WTC11 (cell line): ENCODE measurements at regions not wholly inside any gene's neighbourhood (a gene's known extent, or its start where the extent isn't known, plus 50 kb on each side); places are given as distances from the start of the nearest gene placed in this dataset.

ENCODE experiments used
- ATAC-seq: fragments of 200-7000 bp; cut with Tn5 transposase; 2 replicates; pipeline ENCODE4 v1.10.0; 2021; ENCODE audit warnings: mild to moderate bottlenecking, moderate library complexity
- CTCF ChIA-PET: fragments of 300-600 bp; sonication (Branson Sonifier 250); formaldehyde crosslinking; loops from one replicate; lab custom pipeline; 2021; ENCODE audit warnings: antibody characterized with exemption; lab: Charles Lee
- POLR2A ChIA-PET: fragments of 350-600 bp; sonication (Branson Sonifier 250); formaldehyde crosslinking; loops from one replicate; lab custom pipeline; 2021; ENCODE audit warnings: antibody characterized with exemption; lab: Charles Lee
- DNase-seq: peaks from one replicate; pipeline ENCODE4 v3.0.0; 2021; ENCODE audit warnings: low spot score
- H3K27ac Mint-ChIP-seq: 2 replicates; pipeline ENCODE4 v1.8.0; 2021; ENCODE audit warnings: mixed read lengths
- H3K27me3 Mint-ChIP-seq: 2 replicates; pipeline ENCODE4 v1.8.0; 2021; ENCODE audit warnings: low read depth, mild to moderate bottlenecking, moderate library complexity, mixed read lengths
- H3K36me3 Mint-ChIP-seq: 2 replicates; pipeline ENCODE4 v1.8.0; 2021; ENCODE audit warnings: mixed read lengths
- H3K4me1 Mint-ChIP-seq: 2 replicates; pipeline ENCODE4 v1.8.0; 2022; ENCODE audit warnings: mixed read lengths
- H3K4me3 Mint-ChIP-seq: 2 replicates; pipeline ENCODE4 v1.8.0; 2021; ENCODE audit warnings: mild to moderate bottlenecking, moderate library complexity, mixed read lengths
- H3K9me3 Mint-ChIP-seq: 2 replicates; pipeline ENCODE4 v1.8.0; 2021; ENCODE audit warnings: mixed read lengths
- AR ChIP-seq: fragments of 250-450 bp; sonication (Bioruptor Pico); IDR thresholded peaks from 2 replicates; pipeline ENCODE4 v1.9.0; 2021; ENCODE audit warnings: mild to moderate bottlenecking
- ATF3 ChIP-seq: sonication (generic); formaldehyde crosslinking; conservative IDR thresholded peaks from 2 replicates; pipeline ENCODE4 v1.8.1; 2022; ENCODE audit warnings: mild to moderate bottlenecking, missing genetic modification reagents
- CBFB ChIP-seq: sonication (generic); formaldehyde crosslinking; IDR thresholded peaks from 2 replicates; pipeline ENCODE4 v1.8.1; 2022; ENCODE audit warnings: mild to moderate bottlenecking, low read depth, missing genetic modification reagents
- GTF2I ChIP-seq: fragments of 250-450 bp; sonication (Bioruptor Pico); conservative IDR thresholded peaks from 2 replicates; pipeline ENCODE4 v1.4.0; 2021; ENCODE audit warnings: mild to moderate bottlenecking
- HMGA2 ChIP-seq: fragments of 250-450 bp; sonication (Bioruptor Pico); IDR thresholded peaks from 2 replicates; pipeline ENCODE4 v1.4.0; 2021; ENCODE audit warnings: mild to moderate bottlenecking, moderate library complexity
- NR2C2 ChIP-seq: sonication (generic); formaldehyde crosslinking; IDR thresholded peaks from 2 replicates; pipeline ENCODE4 v1.8.0; 2022; ENCODE audit warnings: mild to moderate bottlenecking, missing genetic modification reagents
- NR3C1 ChIP-seq: sonication (generic); formaldehyde crosslinking; conservative IDR thresholded peaks from 2 replicates; pipeline ENCODE4 v1.8.1; 2023; ENCODE audit warnings: low read depth, mild to moderate bottlenecking, missing genetic modification reagents
- PRRX2 ChIP-seq: fragments of 250-450 bp; sonication (Bioruptor Pico); IDR thresholded peaks from 2 replicates; pipeline ENCODE4 v1.8.0; 2021; ENCODE audit warnings: mild to moderate bottlenecking
- SP1 ChIP-seq: sonication (generic); formaldehyde crosslinking; conservative IDR thresholded peaks from 2 replicates; pipeline ENCODE4 v1.8.1; 2022; ENCODE audit warnings: missing genetic modification reagents
- ZBTB21 ChIP-seq: sonication (generic); formaldehyde crosslinking; IDR thresholded peaks from 2 replicates; pipeline ENCODE4 v1.8.1; 2023; ENCODE audit warnings: mild to moderate bottlenecking, missing genetic modification reagents, borderline replicate concordance
- ZBTB43 ChIP-seq: sonication (generic); formaldehyde crosslinking; IDR thresholded peaks from 2 replicates; pipeline ENCODE4 v1.8.1; 2023; ENCODE audit warnings: mild to moderate bottlenecking, missing genetic modification reagents
- ZNF121 ChIP-seq: sonication (generic); formaldehyde crosslinking; IDR thresholded peaks from 2 replicates; pipeline ENCODE4 v1.8.0; 2023; ENCODE audit warnings: missing genetic modification reagents
- ZNF219 ChIP-seq: sonication (generic); formaldehyde crosslinking; IDR thresholded peaks from 2 replicates; pipeline ENCODE4 v1.8.0; 2023; ENCODE audit warnings: missing genetic modification reagents, mild to moderate bottlenecking, borderline replicate concordance
- ZNF263 ChIP-seq: sonication (generic); formaldehyde crosslinking; IDR thresholded peaks from 2 replicates; pipeline ENCODE4 v1.8.1; 2022; ENCODE audit warnings: low read depth, mild to moderate bottlenecking, moderate library complexity, missing genetic modification reagents
- TF ChIP-seq, protein P1 (sequence below): sonication (generic); formaldehyde crosslinking; IDR thresholded peaks from 2 replicates; pipeline ENCODE4 v1.8.1; 2023; ENCODE audit warnings: mild to moderate bottlenecking, moderate library complexity, missing genetic modification reagents
- TF ChIP-seq, protein P2 (sequence below): fragments of 250-450 bp; sonication (Bioruptor Pico); IDR thresholded peaks from 2 replicates; pipeline ENCODE4 v1.9.0; 2021; ENCODE audit warnings: mild to moderate bottlenecking

DNA sequence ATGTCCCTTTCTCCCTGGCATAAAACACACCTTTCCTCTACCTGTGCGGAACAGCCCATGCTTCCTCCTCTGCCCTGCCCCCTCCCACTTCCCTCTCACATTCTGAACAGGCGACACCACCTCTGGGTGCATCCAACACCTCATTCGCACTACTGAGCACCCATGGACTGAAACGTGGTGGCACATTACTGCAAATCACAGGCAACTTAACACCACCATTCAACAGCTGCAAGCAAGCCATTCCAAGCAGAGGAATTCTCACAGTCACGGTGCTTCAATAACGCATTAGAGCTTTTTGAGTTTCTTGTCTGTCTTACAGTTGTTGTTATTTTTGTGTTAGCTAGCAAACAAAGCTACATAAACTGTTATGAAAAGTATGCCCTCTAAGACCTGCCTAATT, 298.2 kb upstream of the TAS2R1 start:
- Mint-ChIP-seq H3K9me3 (peaks cover 26% of the 10 kb centered on the region), H3K4me3 (no peak overlapping the region), H3K27ac (no peak overlapping the region), H3K4me1 (peaks cover 27% of the 10 kb centered on the region), H3K27me3 (peaks cover 15% of the 10 kb centered on the region), H3K36me3 (peaks cover 23% of the 10 kb centered on the region)
- ChIA-PET CTCF (no interaction called here), POLR2A (no interaction called here)
- no peak for TF ChIP-seq SP1
- no peak for DNase-seq
- ATAC-seq = no peak

- POLR2A ChIA-PET = no interaction called here
- CTCF ChIA-PET = no interaction called here
- peaks cover 15% of the 10 kb centered on the region for H3K27me3 Mint-ChIP-seq
- DNase-seq = no peak
- H3K4me3 Mint-ChIP-seq = no peak overlapping the region
- H3K36me3 Mint-ChIP-seq = peaks cover 25% of the 10 kb centered on the region
- peaks cover 26% of the 10 kb centered on the region for H3K9me3 Mint-ChIP-seq
- no peak for TF ChIP-seq HMGA2
- TF ChIP-seq ZNF263 (CRISPR knock-in tag) = no peak
- no peak for TF ChIP-seq AR (CRISPR knock-in tag)
- H3K27ac Mint-ChIP-seq = no peak overlapping the region
- peaks cover 27% of the 10 kb centered on the region for H3K4me1 Mint-ChIP-seq
- ATAC-seq = peak; percentile 50
Observed at GRCh38 chr5:9927521-9927997, 297.4 kb upstream of the TAS2R1 start.

DNA sequence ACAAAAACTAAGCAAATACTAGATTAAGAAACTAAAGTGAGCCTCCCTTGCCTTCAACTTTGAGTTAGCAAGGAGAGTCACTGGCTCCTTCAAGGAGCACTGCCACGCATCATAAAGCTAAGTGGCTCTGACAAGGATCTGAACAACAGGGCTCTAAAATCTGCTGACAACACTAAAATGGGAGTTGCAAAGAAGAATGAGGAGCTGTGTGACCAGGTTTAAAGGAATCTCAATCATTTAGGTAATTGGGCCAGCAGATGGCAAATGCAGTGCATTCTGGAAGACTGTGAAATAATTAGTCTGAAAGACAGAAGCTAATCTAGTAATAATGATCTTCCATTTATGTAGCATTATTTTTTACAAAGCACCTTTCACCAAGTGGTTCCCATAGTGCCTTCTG, 297.0 kb upstream of the TAS2R1 start:
- Mint-ChIP-seq H3K27ac (no peak overlapping the region), H3K36me3 (peaks cover 27% of the 10 kb centered on the region), H3K9me3 (peaks cover 30% of the 10 kb centered on the region), H3K4me3 (no peak overlapping the region), H3K4me1 (peaks cover 27% of the 10 kb centered on the region), H3K27me3 (peaks cover 15% of the 10 kb centered on the region)
- ATAC-seq (peak; percentile 51), DNase-seq (no peak)
- TF ChIP-seq NR3C1 (CRISPR knock-in tag) (no peak), ZNF121 (CRISPR knock-in tag) (no peak), ATF3 (CRISPR knock-in tag) (no peak), PRRX2 (no peak), GTF2I (CRISPR knock-in tag) (no peak), ZBTB43 (CRISPR knock-in tag) (no peak), ZBTB21 (no peak), CBFB (CRISPR knock-in tag) (no peak), NR2C2 (CRISPR knock-in tag) (no peak), ZNF219 (CRISPR knock-in tag) (no peak)
- TF ChIP-seq, protein P1, sequence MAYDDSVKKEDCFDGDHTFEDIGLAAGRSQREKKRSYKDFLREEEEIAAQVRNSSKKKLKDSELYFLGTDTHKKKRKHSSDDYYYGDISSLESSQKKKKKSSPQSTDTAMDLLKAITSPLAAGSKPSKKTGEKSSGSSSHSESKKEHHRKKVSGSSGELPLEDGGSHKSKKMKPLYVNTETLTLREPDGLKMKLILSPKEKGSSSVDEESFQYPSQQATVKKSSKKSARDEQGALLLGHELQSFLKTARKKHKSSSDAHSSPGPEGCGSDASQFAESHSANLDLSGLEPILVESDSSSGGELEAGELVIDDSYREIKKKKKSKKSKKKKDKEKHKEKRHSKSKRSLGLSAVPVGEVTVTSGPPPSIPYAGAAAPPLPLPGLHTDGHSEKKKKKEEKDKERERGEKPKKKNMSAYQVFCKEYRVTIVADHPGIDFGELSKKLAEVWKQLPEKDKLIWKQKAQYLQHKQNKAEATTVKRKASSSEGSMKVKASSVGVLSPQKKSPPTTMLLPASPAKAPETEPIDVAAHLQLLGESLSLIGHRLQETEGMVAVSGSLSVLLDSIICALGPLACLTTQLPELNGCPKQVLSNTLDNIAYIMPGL (CRISPR knock-in tag) = no peak
- TF ChIP-seq, protein P2, sequence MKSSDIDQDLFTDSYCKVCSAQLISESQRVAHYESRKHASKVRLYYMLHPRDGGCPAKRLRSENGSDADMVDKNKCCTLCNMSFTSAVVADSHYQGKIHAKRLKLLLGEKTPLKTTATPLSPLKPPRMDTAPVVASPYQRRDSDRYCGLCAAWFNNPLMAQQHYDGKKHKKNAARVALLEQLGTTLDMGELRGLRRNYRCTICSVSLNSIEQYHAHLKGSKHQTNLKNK = no peak
- ChIA-PET POLR2A (no interaction called here), CTCF (no interaction called here)
